COLO829 (cell line): ENCODE measurements at regions not wholly inside any gene's neighbourhood (a gene's known extent, or its start where the extent isn't known, plus 50 kb on each side); places are given as distances from the start of the nearest gene placed in this dataset.
"Not testable (repeated sequence)": the region's sequence is repeated elsewhere in the genome, so short reads cannot be mapped to it uniquely, and the experiment has no call there.

ENCODE experiments used
- DNase-seq: peaks from one replicate; pipeline ENCODE4 v3.0.0; 2012; ENCODE audit warnings: low spot score

GRCh38 chr16:8453359-8453758 lies 137.0 kb downstream of the TMEM114 start:
- no peak for DNase-seq

GRCh38 chr16:8452941-8453340 lies 137.4 kb downstream of the TMEM114 start:
- DNase-seq: no peak

- DNase-seq: no peak
These were observed 153.4 kb downstream of the TMEM114 start for GRCh38 chr16:8436931-8437330.

- DNase-seq: no peak
These were observed 158.5 kb downstream of the TMEM114 start for GRCh38 chr16:8431783-8432182.

GRCh38 chr16:8430401-8430800 lies 159.9 kb downstream of the TMEM114 start:
- DNase-seq: no peak

GRCh38 chr16:8426569-8426968 lies 163.7 kb downstream of the TMEM114 start:
- no peak for DNase-seq

GRCh38 chr16:8417145-8417544 lies 173.2 kb downstream of the TMEM114 start:
- no peak for DNase-seq

GRCh38 chr16:8408855-8409567 lies 181.3 kb downstream of the TMEM114 start:
- DNase-seq: no peak

- no peak for DNase-seq
These were observed 183.0 kb downstream of the TMEM114 start for GRCh38 chr16:8407351-8407750.

- no peak for DNase-seq
These were observed 186.1 kb downstream of the TMEM114 start for GRCh38 chr16:8403978-8404749.

GRCh38 chr16:8402981-8403843 lies 187.1 kb downstream of the TMEM114 start:
- no peak for DNase-seq

GRCh38 chr16:8400683-8401082 lies 189.6 kb downstream of the TMEM114 start:
- DNase-seq: not testable (repeated sequence)

- DNase-seq: no peak
These were observed 191.8 kb downstream of the TMEM114 start for GRCh38 chr16:8398548-8398947.

GRCh38 chr16:8397223-8397622 lies 193.1 kb downstream of the TMEM114 start:
- no peak for DNase-seq

- no peak for DNase-seq
These were observed 193.8 kb downstream of the TMEM114 start for GRCh38 chr16:8396463-8396862.

GRCh38 chr16:8391257-8391656 lies 199.1 kb downstream of the TMEM114 start:
- DNase-seq: no peak

- DNase-seq: no peak
These were observed 201.6 kb downstream of the TMEM114 start for GRCh38 chr16:8388684-8389083.

- DNase-seq: no peak
These were observed 208.5 kb downstream of the TMEM114 start for GRCh38 chr16:8381814-8382213.

- no peak for DNase-seq
These were observed 210.0 kb downstream of the TMEM114 start for GRCh38 chr16:8380311-8380710.

- DNase-seq: no peak
These were observed 212.4 kb downstream of the TMEM114 start for GRCh38 chr16:8377864-8378263.

- no peak for DNase-seq
These were observed 213.5 kb downstream of the TMEM114 start for GRCh38 chr16:8376858-8377257.

- no peak for DNase-seq
These were observed 213.9 kb downstream of the TMEM114 start for GRCh38 chr16:8376430-8376829.

- no peak for DNase-seq
These were observed 215.1 kb downstream of the TMEM114 start for GRCh38 chr16:8375232-8375587.
